ENCODE measurements at regions not wholly inside any gene's neighbourhood (a gene's known extent, or its start where the extent isn't known, plus 50 kb on each side); places are given as distances from the start of the nearest gene placed in this dataset.

- TF ChIP-seq, protein P1, sequence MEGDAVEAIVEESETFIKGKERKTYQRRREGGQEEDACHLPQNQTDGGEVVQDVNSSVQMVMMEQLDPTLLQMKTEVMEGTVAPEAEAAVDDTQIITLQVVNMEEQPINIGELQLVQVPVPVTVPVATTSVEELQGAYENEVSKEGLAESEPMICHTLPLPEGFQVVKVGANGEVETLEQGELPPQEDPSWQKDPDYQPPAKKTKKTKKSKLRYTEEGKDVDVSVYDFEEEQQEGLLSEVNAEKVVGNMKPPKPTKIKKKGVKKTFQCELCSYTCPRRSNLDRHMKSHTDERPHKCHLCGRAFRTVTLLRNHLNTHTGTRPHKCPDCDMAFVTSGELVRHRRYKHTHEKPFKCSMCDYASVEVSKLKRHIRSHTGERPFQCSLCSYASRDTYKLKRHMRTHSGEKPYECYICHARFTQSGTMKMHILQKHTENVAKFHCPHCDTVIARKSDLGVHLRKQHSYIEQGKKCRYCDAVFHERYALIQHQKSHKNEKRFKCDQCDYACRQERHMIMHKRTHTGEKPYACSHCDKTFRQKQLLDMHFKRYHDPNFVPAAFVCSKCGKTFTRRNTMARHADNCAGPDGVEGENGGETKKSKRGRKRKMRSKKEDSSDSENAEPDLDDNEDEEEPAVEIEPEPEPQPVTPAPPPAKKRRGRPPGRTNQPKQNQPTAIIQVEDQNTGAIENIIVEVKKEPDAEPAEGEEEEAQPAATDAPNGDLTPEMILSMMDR (conservative IDR thresholded peaks at IDR 0.05; ENCODE audit: low read length): no peak
- no peak for TF ChIP-seq EZH2phosphoT487 (IDR thresholded peaks at IDR 0.05; ENCODE audit: borderline replicate concordance, low read depth, low read length)
These were observed 66.5 kb upstream of the BCL6 start for GRCh38 chr3:187811585-187812250.
